Upper lobe of left lung (tissue), 4 donors: ENCODE measurements at regions not wholly inside any gene's neighbourhood (a gene's known extent, or its start where the extent isn't known, plus 50 kb on each side); places are given as distances from the start of the nearest gene placed in this dataset.

Source experiments
- EP300 ChIP-seq, 4 donors: sonication (generic); formaldehyde crosslinking; IDR thresholded peaks; one replicate each; pipeline ENCODE4 v1.5.1; 2017; ENCODE audit warnings: antibody characterized with exemption in 4 of 4, control low read depth in 2 of 4
- POLR2A ChIP-seq, 4 donors: fragments of 450-650 bp; IDR thresholded peaks; one replicate each; pipeline ENCODE4 v1.5.1; 2016 to 2017; ENCODE audit warnings: antibody characterized with exemption in 4 of 4, mild to moderate bottlenecking in 2 of 4
- TF ChIP-seq, protein P1 (sequence below), 6 experiments: fragments of 450-650 bp in 4 of 6; fragments of 200-600 bp in 2 of 6; sonication (generic) in 2 of 6; IDR thresholded peaks; one replicate each; pipeline ENCODE4 v1.5.1; 2016 to 2019; ENCODE audit warnings: antibody characterized with exemption in 6 of 6

GRCh38 chr2:224163566-224164307, 124.7 kb upstream of the SERPINE2 start:
- no peak for TF ChIP-seq POLR2A (IDR thresholded peaks at IDR 0.05)
- TF ChIP-seq EP300 (IDR thresholded peaks at IDR 0.05) = no peak
- TF ChIP-seq, protein P1, sequence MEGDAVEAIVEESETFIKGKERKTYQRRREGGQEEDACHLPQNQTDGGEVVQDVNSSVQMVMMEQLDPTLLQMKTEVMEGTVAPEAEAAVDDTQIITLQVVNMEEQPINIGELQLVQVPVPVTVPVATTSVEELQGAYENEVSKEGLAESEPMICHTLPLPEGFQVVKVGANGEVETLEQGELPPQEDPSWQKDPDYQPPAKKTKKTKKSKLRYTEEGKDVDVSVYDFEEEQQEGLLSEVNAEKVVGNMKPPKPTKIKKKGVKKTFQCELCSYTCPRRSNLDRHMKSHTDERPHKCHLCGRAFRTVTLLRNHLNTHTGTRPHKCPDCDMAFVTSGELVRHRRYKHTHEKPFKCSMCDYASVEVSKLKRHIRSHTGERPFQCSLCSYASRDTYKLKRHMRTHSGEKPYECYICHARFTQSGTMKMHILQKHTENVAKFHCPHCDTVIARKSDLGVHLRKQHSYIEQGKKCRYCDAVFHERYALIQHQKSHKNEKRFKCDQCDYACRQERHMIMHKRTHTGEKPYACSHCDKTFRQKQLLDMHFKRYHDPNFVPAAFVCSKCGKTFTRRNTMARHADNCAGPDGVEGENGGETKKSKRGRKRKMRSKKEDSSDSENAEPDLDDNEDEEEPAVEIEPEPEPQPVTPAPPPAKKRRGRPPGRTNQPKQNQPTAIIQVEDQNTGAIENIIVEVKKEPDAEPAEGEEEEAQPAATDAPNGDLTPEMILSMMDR (IDR thresholded peaks at IDR 0.05) = no peak
